Tibial artery (tissue), 4 donors: ENCODE measurements at regions not wholly inside any gene's neighbourhood (a gene's known extent, or its start where the extent isn't known, plus 50 kb on each side); places are given as distances from the start of the nearest gene placed in this dataset.

Experiments used
- DNase-seq, 2 donors: peaks; one replicate each; pipeline ENCODE4 v3.0.0-alpha.2; 2019
- H3K27ac ChIP-seq, 2 donors: fragments of 200-600 bp; sonication (generic) in 1 of 2; 1 replicate in 1 of 2; 2 replicates in 1 of 2; pipeline ENCODE4 v1.5.1; 2018 to 2019; ENCODE audit warnings: mild to moderate bottlenecking in 1 of 2
- H3K27me3 ChIP-seq, 2 donors: fragments of 200-600 bp; sonication (generic) in 1 of 2; one replicate each; pipeline versions ENCODE4 v1.5.1 to v1.6.0; 2016 to 2019
- H3K36me3 ChIP-seq, 3 donors: fragments of 200-600 bp; sonication (generic) in 2 of 3; one replicate each; pipeline ENCODE4 v1.5.1; 2016 to 2019; ENCODE audit warnings: mild to moderate bottlenecking in 2 of 3
- H3K4me1 ChIP-seq, 4 donors: fragments of 200-600 bp; sonication (generic) in 2 of 4; 1 replicate in 3 of 4; 2 replicates in 1 of 4; pipeline ENCODE4 v1.5.1; 2016 to 2019
- H3K4me3 ChIP-seq, 2 donors: fragments of 200-600 bp; sonication (generic) in 1 of 2; 1 replicate in 1 of 2; 2 replicates in 1 of 2; pipeline ENCODE4 v1.5.1; 2018 to 2019; ENCODE audit warnings: mild to moderate bottlenecking in 2 of 2
- H3K9me3 ChIP-seq, 3 donors: fragments of 200-600 bp; sonication (generic) in 1 of 3; one replicate each; pipeline ENCODE4 v1.5.1; 2016 to 2019
- CTCF ChIP-seq, 2 experiments: fragments of 200-600 bp in 1 of 2; fragments of 450-650 bp in 1 of 2; IDR thresholded peaks; one replicate each; pipeline ENCODE4 v1.5.1; 2017 to 2019; ENCODE audit warnings: antibody characterized with exemption in 2 of 2, mild to moderate bottlenecking in 1 of 2, moderate library complexity in 1 of 2
- intact Hi-C: fragments of 100-400 bp; cut with DNase I; formaldehyde crosslinking; loops from one replicate; pipeline ENCODE4 v1.15.0; 2023; ENCODE audit warnings: low total_unique reads

GRCh38 chr3:124412644-124413043, 317.6 kb upstream of the UMPS start:
- no peak overlapping the region for H3K27ac ChIP-seq
- TF ChIP-seq CTCF (IDR thresholded peaks at IDR 0.05): no peak
- no peaks in the 10 kb centered on the region for H3K27me3 ChIP-seq
- no peaks in the 10 kb centered on the region for H3K9me3 ChIP-seq
- peaks cover 0 to 42% (median 7%) of the 10 kb centered on the region in 4 donors for H3K4me1 ChIP-seq
- no peak for DNase-seq
- H3K4me3 ChIP-seq: no peak overlapping the region
- H3K36me3 ChIP-seq: peaks cover 37 to 47% (median 40%) of the 10 kb centered on the region in 3 donors
- intact Hi-C loops: no loop called here

- H3K4me3 ChIP-seq: no peak overlapping the region
- no peaks in the 10 kb centered on the region for H3K9me3 ChIP-seq
- peaks cover 0 to 49% (median 7%) of the 10 kb centered on the region in 4 donors for H3K4me1 ChIP-seq
- no peak overlapping the region for H3K27ac ChIP-seq
- H3K36me3 ChIP-seq: peaks cover 37 to 47% (median 41%) of the 10 kb centered on the region in 3 donors
- intact Hi-C loops: no loop called here
- no peaks in the 10 kb centered on the region for H3K27me3 ChIP-seq
- no peak for DNase-seq
- TF ChIP-seq CTCF (IDR thresholded peaks at IDR 0.05): no peak
Measured at GRCh38 chr3:124413393-124413792, 316.9 kb upstream of the UMPS start.

- no peaks in the 10 kb centered on the region for H3K9me3 ChIP-seq
- intact Hi-C loops: no loop called here
- H3K36me3 ChIP-seq: peaks cover 42 to 52% (median 43%) of the 10 kb centered on the region in 3 donors
- no peak for DNase-seq
- H3K4me1 ChIP-seq: peaks cover 0 to 55% (median 6%) of the 10 kb centered on the region in 4 donors
- TF ChIP-seq CTCF (IDR thresholded peaks at IDR 0.05): no peak
- H3K27ac ChIP-seq: peak overlapping the region in 1 of 2 donors; percentile 62
- no peaks in the 10 kb centered on the region for H3K27me3 ChIP-seq
- H3K4me3 ChIP-seq: no peak overlapping the region
Measured at GRCh38 chr3:124413989-124414598, 316.2 kb upstream of the UMPS start.

GRCh38 chr3:124415446-124415960, 314.7 kb upstream of the UMPS start:
- no peaks in the 10 kb centered on the region for H3K9me3 ChIP-seq
- H3K27me3 ChIP-seq: no peaks in the 10 kb centered on the region
- peaks cover 0 to 58% (median 4%) of the 10 kb centered on the region in 4 donors for H3K4me1 ChIP-seq
- H3K27ac ChIP-seq: peak overlapping the region; percentile 19 to 62
- intact Hi-C loops: no loop called here
- no peak for TF ChIP-seq CTCF (IDR thresholded peaks at IDR 0.05)
- DNase-seq: no peak
- peaks cover 52 to 63% (median 53%) of the 10 kb centered on the region in 3 donors for H3K36me3 ChIP-seq
- no peak overlapping the region for H3K4me3 ChIP-seq

- intact Hi-C loops: no loop called here
- Histone ChIP-seq H3K4me3 (no peak overlapping the region), H3K27me3 (no peaks in the 10 kb centered on the region), H3K9me3 (no peaks in the 10 kb centered on the region), H3K36me3 (peaks cover 64 to 79% (median 67%) of the 10 kb centered on the region in 3 donors), H3K27ac (peak overlapping the region; percentile 52 to 65), H3K4me1 (peaks cover 0 to 57% (median 4%) of the 10 kb centered on the region in 4 donors)
- DNase-seq: no peak
- TF ChIP-seq CTCF (IDR thresholded peaks at IDR 0.05): no peak
Measured at GRCh38 chr3:124419303-124419702, 310.9 kb upstream of the UMPS start.
